Adrenal gland (tissue), 9 donors: ENCODE measurements at regions not wholly inside any gene's neighbourhood (a gene's known extent, or its start where the extent isn't known, plus 50 kb on each side); places are given as distances from the start of the nearest gene placed in this dataset.

Experiments
- DNase-seq, 7 donors: peaks; one replicate each; pipeline ENCODE4 v3.0.0-alpha.2; 2019 to 2020
- H3K27ac ChIP-seq, 5 donors: fragments of 200-600 bp; sonication (generic) in 4 of 5; 1 replicate in 3 of 5; 2 replicates in 2 of 5; pipeline versions ENCODE4 v1.5.1 to v1.8.0; 2016 to 2020; ENCODE audit warnings: mild to moderate bottlenecking in 1 of 5
- H3K27me3 ChIP-seq: fragments of 200-600 bp; 2 replicates; pipeline ENCODE4 v1.8.0; 2021
- H3K36me3 ChIP-seq, 2 donors: fragments of 200-600 bp; replicated peaks in 1 of 2; 1 replicate in 1 of 2; 2 replicates in 1 of 2; pipeline versions ENCODE4 v1.5.1 to v1.8.0; 2018 to 2022
- H3K4me1 ChIP-seq, 2 donors: fragments of 200-600 bp; replicated peaks in 1 of 2; 1 replicate in 1 of 2; 2 replicates in 1 of 2; pipeline versions ENCODE4 v1.5.1 to v1.8.0; 2018 to 2021
- H3K4me3 ChIP-seq, 4 donors: fragments of 200-600 bp; sonication (generic) in 3 of 4; one replicate each; pipeline ENCODE4 v1.5.1; 2016 to 2018
- H3K9me3 ChIP-seq, 3 donors: fragments of 200-600 bp; sonication (generic) in 1 of 3; replicated peaks in 1 of 3; 1 replicate in 2 of 3; 2 replicates in 1 of 3; pipeline versions ENCODE4 v1.5.1 to v1.8.0; 2016 to 2021
- POLR2A ChIP-seq, 2 donors: fragments of 450-650 bp; IDR thresholded peaks; one replicate each; pipeline ENCODE4 v1.6.1; 2017; ENCODE audit warnings: antibody characterized with exemption in 2 of 2, mild to moderate bottlenecking in 2 of 2, moderate library complexity in 1 of 2
- WGBS, 4 donors: extraction: QIAGEN DNeasy Blood & Tissue Kit in 2 of 4; methylation state at CpG; one replicate each; pipeline versions ENCODE4 v1.1.5 to v1.1.7; 2013 to 2017; 5-methylcytosine and 5-hydroxymethylcytosine counted together
- intact Hi-C, 2 donors: fragments of 100-400 bp; cut with DNase I; formaldehyde crosslinking; loops; one replicate each; pipeline versions ENCODE4 v1.14.1 to v1.15.0; 2022 to 2023
- TF ChIP-seq, protein P1 (sequence below), 6 experiments: fragments of 450-650 bp in 4 of 6; fragments of 200-600 bp in 2 of 6; sonication (generic) in 1 of 6; IDR thresholded peaks; 1 replicate in 5 of 6; 2 replicates in 1 of 6; pipeline versions ENCODE4 v1.5.1 to v1.8.0; 2016 to 2021; ENCODE audit warnings: antibody characterized with exemption in 6 of 6, mild to moderate bottlenecking in 2 of 6, moderate library complexity in 1 of 6
- donor health status: healthy with polysubstance abuse.
- donor health status: Bipolar disorder and iron deficiency.
- donor health status: DM: yes; HTN: yes; CAD: no.
- donor health status: DM: no; HTN: no; CAD: no.
- donor health status: DM: no; HTN: no; CAD: no.

DNA sequence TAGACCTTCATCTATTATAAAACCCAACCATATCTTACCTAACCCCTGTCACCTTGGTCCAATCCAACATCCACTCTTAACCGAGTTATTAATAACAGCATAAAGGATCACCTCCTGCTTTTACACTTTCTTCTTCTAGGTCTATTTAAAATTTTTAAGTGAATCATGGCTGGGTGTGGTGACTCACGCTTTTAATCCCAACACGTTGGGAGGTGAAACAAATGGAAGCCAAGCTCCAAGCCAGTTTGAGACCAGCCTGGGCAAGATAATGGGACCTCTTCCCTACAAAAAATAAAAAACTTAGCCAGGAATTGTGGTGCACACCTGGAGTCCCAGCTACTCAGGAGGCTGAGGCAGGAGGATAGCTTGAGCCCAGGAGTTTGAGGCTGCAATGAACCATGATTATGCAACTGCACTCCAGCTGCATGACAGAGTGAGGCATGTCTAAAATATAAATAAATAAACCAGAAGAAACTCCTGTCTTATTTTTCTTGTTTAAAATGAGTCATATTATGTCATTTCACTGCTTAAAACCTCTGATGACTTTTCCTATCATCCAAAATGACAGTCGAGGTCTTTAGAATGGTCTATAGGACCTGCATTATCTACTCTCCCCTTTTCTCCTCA lies 188.4 kb downstream of the GASK1B start:
- intact Hi-C loops = loop anchor here in 1 of 2 donors (10.0 kb wide), 1 partner anchor 270 kb away; no protein-coding TSS in a partner anchor
- TF ChIP-seq, protein P1, sequence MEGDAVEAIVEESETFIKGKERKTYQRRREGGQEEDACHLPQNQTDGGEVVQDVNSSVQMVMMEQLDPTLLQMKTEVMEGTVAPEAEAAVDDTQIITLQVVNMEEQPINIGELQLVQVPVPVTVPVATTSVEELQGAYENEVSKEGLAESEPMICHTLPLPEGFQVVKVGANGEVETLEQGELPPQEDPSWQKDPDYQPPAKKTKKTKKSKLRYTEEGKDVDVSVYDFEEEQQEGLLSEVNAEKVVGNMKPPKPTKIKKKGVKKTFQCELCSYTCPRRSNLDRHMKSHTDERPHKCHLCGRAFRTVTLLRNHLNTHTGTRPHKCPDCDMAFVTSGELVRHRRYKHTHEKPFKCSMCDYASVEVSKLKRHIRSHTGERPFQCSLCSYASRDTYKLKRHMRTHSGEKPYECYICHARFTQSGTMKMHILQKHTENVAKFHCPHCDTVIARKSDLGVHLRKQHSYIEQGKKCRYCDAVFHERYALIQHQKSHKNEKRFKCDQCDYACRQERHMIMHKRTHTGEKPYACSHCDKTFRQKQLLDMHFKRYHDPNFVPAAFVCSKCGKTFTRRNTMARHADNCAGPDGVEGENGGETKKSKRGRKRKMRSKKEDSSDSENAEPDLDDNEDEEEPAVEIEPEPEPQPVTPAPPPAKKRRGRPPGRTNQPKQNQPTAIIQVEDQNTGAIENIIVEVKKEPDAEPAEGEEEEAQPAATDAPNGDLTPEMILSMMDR (IDR thresholded peaks at IDR 0.05) = no peak
- TF ChIP-seq POLR2A (IDR thresholded peaks at IDR 0.05) = no peak
- Histone ChIP-seq H3K27ac (no peak overlapping the region), H3K4me3 (no peak overlapping the region), H3K27me3 (no peaks in the 10 kb centered on the region), H3K9me3 (no peaks in the 10 kb centered on the region), H3K4me1 (no peaks in the 10 kb centered on the region), H3K36me3 (no peaks in the 10 kb centered on the region)
- WGBS, 4 donors = 60 to 95% (median 92%) methylated on average over 4 of the region's 4 CpGs
- DNase-seq = no peak

- H3K27me3 ChIP-seq = no peaks in the 10 kb centered on the region
- H3K9me3 ChIP-seq = no peaks in the 10 kb centered on the region
- H3K4me3 ChIP-seq = no peak overlapping the region
- H3K36me3 ChIP-seq = no peaks in the 10 kb centered on the region
- H3K4me1 ChIP-seq = peaks cover 0 to 7% of the 10 kb centered on the region in 2 donors
- TF ChIP-seq, protein P1 (IDR thresholded peaks at IDR 0.05) = no peak
- TF ChIP-seq POLR2A (IDR thresholded peaks at IDR 0.05) = no peak
- no peak for DNase-seq
- WGBS, 4 donors = 77 to 89% (median 83%) methylated on average over 6 of the region's 6 CpGs
- intact Hi-C loops = loop anchor here in 1 of 2 donors (10.0 kb wide), 1 partner anchor 272 kb away; no protein-coding TSS in a partner anchor
- no peak overlapping the region for H3K27ac ChIP-seq
Observed at GRCh38 chr4:157983300-157983699, 189.5 kb downstream of the GASK1B start.

DNA sequence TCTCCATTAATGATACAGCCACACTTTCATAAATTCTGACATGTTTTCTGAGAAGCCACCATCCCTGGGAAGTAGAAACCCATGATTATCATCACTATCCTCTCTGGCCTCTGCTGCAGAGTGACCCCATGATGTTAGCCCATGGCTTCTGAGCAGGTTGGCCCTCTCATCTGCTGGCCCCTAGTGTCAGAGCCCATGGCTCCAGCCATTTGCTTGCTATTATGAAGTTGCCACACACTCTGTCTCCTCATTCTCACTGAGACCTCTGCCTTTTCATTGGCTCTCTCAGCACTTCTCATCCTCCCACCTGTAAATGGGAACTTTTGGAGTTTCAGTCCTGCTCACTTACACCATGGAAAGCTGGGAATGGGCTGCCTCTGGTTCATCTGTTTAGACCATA lies 192.7 kb downstream of the GASK1B start:
- H3K27me3 ChIP-seq = no peaks in the 10 kb centered on the region
- intact Hi-C loops = loop anchor here in 1 of 2 donors (10.0 kb wide), 1 partner anchor 275 kb away; no protein-coding TSS in a partner anchor
- H3K36me3 ChIP-seq = no peaks in the 10 kb centered on the region
- H3K4me1 ChIP-seq = peaks cover 0 to 11% of the 10 kb centered on the region in 2 donors
- H3K27ac ChIP-seq = no peak overlapping the region
- H3K4me3 ChIP-seq = no peak overlapping the region
- H3K9me3 ChIP-seq = no peaks in the 10 kb centered on the region
- no peak for DNase-seq
- no peak for TF ChIP-seq POLR2A (IDR thresholded peaks at IDR 0.05)

- Histone ChIP-seq H3K27me3 (no peaks in the 10 kb centered on the region), H3K9me3 (no peaks in the 10 kb centered on the region), H3K4me3 (peak overlapping the region in 3 of 4 donors; percentile 2 to 50 (median 34)), H3K4me1 (peaks cover 0 to 11% of the 10 kb centered on the region in 2 donors), H3K27ac (no peak overlapping the region), H3K36me3 (no peaks in the 10 kb centered on the region)
- no peak for TF ChIP-seq POLR2A (IDR thresholded peaks at IDR 0.05)
- TF ChIP-seq, protein P1 (IDR thresholded peaks at IDR 0.05) = peak; percentile 61 to 92 (median 89)
- peak; percentile 41 to 72 (median 54) for DNase-seq
- intact Hi-C loops = no loop called here
- 3 to 5% (median 4%) methylated on average over 7 of the region's 7 CpGs for WGBS, 4 donors
Observed at GRCh38 chr4:157978680-157979361, 194.0 kb downstream of the GASK1B start.
